B cell (primary cell): ENCODE measurements at regions not wholly inside any gene's neighbourhood (a gene's known extent, or its start where the extent isn't known, plus 50 kb on each side); places are given as distances from the start of the nearest gene placed in this dataset.

Source experiments
- ATAC-seq: fragments of 200-7000 bp; cut with Tn5 transposase; one replicate; pipeline ENCODE4 v1.10.0; 2021; ENCODE audit warnings: low read depth, mild to moderate bottlenecking, moderate number of reproducible peaks, moderate library complexity
- CTCF ChIA-PET: fragments of 350-600 bp; sonication (Branson Sonifier 250); formaldehyde crosslinking; loops from one replicate; lab custom pipeline; 2021; ENCODE audit warnings: antibody characterized with exemption, inconsistent platforms; lab: Charles Lee
- POLR2A ChIA-PET: fragments of 350-600 bp; sonication (Branson Sonifier 250); formaldehyde crosslinking; loops from one replicate; lab custom pipeline; 2021; ENCODE audit warnings: antibody characterized with exemption; lab: Charles Lee
- DNase-seq: peaks from one replicate; pipeline ENCODE4 v3.0.0; 2013
- H2AFZ ChIP-seq: 2 replicates; pipeline ENCODE4 v1.6.1; 2012; ENCODE audit warnings: mild to moderate bottlenecking, low read depth, low read length; ENCODE audit not compliant: insufficient read depth, poor library complexity, severe bottlenecking
- H3K27ac ChIP-seq, 2 donors: 1 replicate in 1 of 2; 2 replicates in 1 of 2; pipeline ENCODE4 v1.5.1; 2012 to 2013; ENCODE audit warnings: low read length in 2 of 2, mild to moderate bottlenecking in 2 of 2, moderate library complexity in 1 of 2
- H3K27me3 ChIP-seq, 4 experiments: fragments of 200-600 bp in 1 of 4; sonication (generic) in 1 of 4; replicated peaks in 1 of 4; 1 replicate in 2 of 4; 2 replicates in 2 of 4; pipeline versions ENCODE4 v1.6.1 to v1.7.0; 2013 to 2016; ENCODE audit warnings: low read length in 3 of 4, mild to moderate bottlenecking in 2 of 4, mixed read lengths in 1 of 4, moderate library complexity in 1 of 4; ENCODE audit not compliant: insufficient read depth in 4 of 4, control insufficient read depth in 3 of 4; ENCODE audit errors: control extremely low read depth in 1 of 4
- H3K36me3 ChIP-seq, 2 experiments: replicated peaks in 1 of 2; 1 replicate in 1 of 2; 2 replicates in 1 of 2; pipeline versions ENCODE4 v1.6.1 to v1.7.1; 2013; ENCODE audit warnings: low read length in 1 of 2; ENCODE audit not compliant: insufficient read depth in 2 of 2, control insufficient read depth in 1 of 2; ENCODE audit errors: control extremely low read depth in 1 of 2, extremely low read depth in 1 of 2
- H3K4me1 ChIP-seq, 2 donors: fragments of 200-600 bp in 1 of 2; sonication (generic) in 1 of 2; 1 replicate in 1 of 2; 2 replicates in 1 of 2; pipeline versions ENCODE4 v1.5.1 to v1.6.1; 2013 to 2017; ENCODE audit warnings: low read length in 2 of 2; ENCODE audit not compliant: control insufficient read depth in 2 of 2, insufficient read depth in 2 of 2
- H3K4me2 ChIP-seq: replicated peaks from 2 replicates; pipeline ENCODE3; 2012; ENCODE audit warnings: mild to moderate bottlenecking, low read depth, low read length; ENCODE audit not compliant: poor library complexity, severe bottlenecking
- H3K4me3 ChIP-seq, 5 experiments: fragments of 200-600 bp in 1 of 5; sonication (generic) in 1 of 5; 1 replicate in 3 of 5; 2 replicates in 2 of 5; pipeline versions ENCODE4 v1.5.1 to v1.7.0; 2011 to 2016; ENCODE audit warnings: low read length in 4 of 5, mild to moderate bottlenecking in 4 of 5, low read depth in 2 of 5, control low read depth in 1 of 5, moderate library complexity in 1 of 5; ENCODE audit not compliant: insufficient read depth in 1 of 5; ENCODE audit errors: control extremely low read depth in 1 of 5, extremely low read depth in 1 of 5
- H3K79me2 ChIP-seq: fragments of 200-600 bp; sonication (generic); one replicate; pipeline ENCODE4 v1.6.0; 2016; ENCODE audit warnings: low read length; ENCODE audit not compliant: control insufficient read depth, insufficient read depth
- H3K9ac ChIP-seq: fragments of 200-600 bp; sonication (generic); 2 replicates; pipeline ENCODE4 v1.6.1; 2017; ENCODE audit warnings: mild to moderate bottlenecking, low read length, moderate library complexity
- H3K9me3 ChIP-seq, 3 donors: one replicate each; pipeline versions ENCODE4 v1.6.1 to v1.7.1; 2013; ENCODE audit warnings: low read length in 2 of 3; ENCODE audit not compliant: control insufficient read depth in 2 of 3, insufficient read depth in 1 of 3; ENCODE audit errors: control extremely low read depth in 1 of 3
- H4K20me1 ChIP-seq: 2 replicates; pipeline ENCODE4 v1.6.0; 2012; ENCODE audit warnings: mild to moderate bottlenecking, low read length; ENCODE audit not compliant: insufficient read depth, control insufficient read depth, poor library complexity, severe bottlenecking
- H3K27ac Mint-ChIP-seq: one replicate; pipeline ENCODE4 v1.8.0; 2021; ENCODE audit warnings: mixed read lengths
- H3K27me3 Mint-ChIP-seq: one replicate; pipeline ENCODE4 v1.8.0; 2021; ENCODE audit warnings: mixed read lengths
- H3K4me1 Mint-ChIP-seq: one replicate; pipeline ENCODE4 v1.8.0; 2021; ENCODE audit warnings: mixed read lengths
- H3K4me3 Mint-ChIP-seq: one replicate; pipeline ENCODE4 v1.8.0; 2021; ENCODE audit warnings: mixed read lengths
- H3K9me3 Mint-ChIP-seq: one replicate; pipeline ENCODE4 v1.8.0; 2022; ENCODE audit warnings: mixed read lengths; ENCODE audit not compliant: insufficient read depth
- CTCF ChIP-seq: fragments of 200-600 bp; IDR thresholded peaks from one replicate; pipeline ENCODE4 v1.8.0; 2022; ENCODE audit warnings: antibody characterized with exemption, mild to moderate bottlenecking
- EZH2 ChIP-seq: IDR thresholded peaks from 2 replicates; pipeline ENCODE4 v1.6.1; 2012; ENCODE audit warnings: borderline replicate concordance, low read depth, mild to moderate bottlenecking, moderate library complexity, low read length; ENCODE audit not compliant: insufficient read depth, poor library complexity, severe bottlenecking
- WGBS: methylation state at CpG from one replicate; pipeline ENCODE4 v1.1.5; 2013; ENCODE audit warnings: missing lambda C conversion rate; ENCODE audit not compliant: insufficient coverage; 5-methylcytosine and 5-hydroxymethylcytosine counted together
- intact Hi-C: fragments of 100-400 bp; cut with micrococcal nuclease; formaldehyde crosslinking; loops from one replicate; pipeline ENCODE4 v1.10.0; 2022

GRCh38 chr6:147841547-147842148, 333.2 kb downstream of the SAMD5 start:
- no peaks in the 10 kb centered on the region for H4K20me1 ChIP-seq
- no peaks in the 10 kb centered on the region for H3K27me3 ChIP-seq
- H3K27ac ChIP-seq: no peak overlapping the region
- DNase-seq (no peak), ATAC-seq (no peak)
- H3K4me3 Mint-ChIP-seq: no peak overlapping the region
- H3K79me2 ChIP-seq: no peaks in the 10 kb centered on the region
- TF ChIP-seq EZH2 (no peak), CTCF (no peak)
- no peak overlapping the region for H3K9ac ChIP-seq
- no peaks in the 10 kb centered on the region for H3K36me3 ChIP-seq
- CTCF ChIA-PET: no interaction called here
- intact Hi-C loops: no loop called here
- no peaks in the 10 kb centered on the region for H3K4me1 ChIP-seq
- peaks cover 3% of the 10 kb centered on the region for H3K9me3 Mint-ChIP-seq
- no peak overlapping the region for H3K4me2 ChIP-seq
- H3K4me3 ChIP-seq: no peak overlapping the region
- no peaks in the 10 kb centered on the region for H3K9me3 ChIP-seq
- 0% methylated on average over 1 of the region's 1 CpG for WGBS
- POLR2A ChIA-PET: no interaction called here
- H3K27me3 Mint-ChIP-seq: no peaks in the 10 kb centered on the region
- H3K27ac Mint-ChIP-seq: no peak overlapping the region
- H3K4me1 Mint-ChIP-seq: no peaks in the 10 kb centered on the region
- H2AFZ ChIP-seq: no peak overlapping the region

- no peaks in the 10 kb centered on the region for H3K27me3 Mint-ChIP-seq
- Histone ChIP-seq H3K4me2 (no peak overlapping the region), H3K4me3 (no peak overlapping the region), H3K9ac (no peak overlapping the region), H3K4me1 (no peaks in the 10 kb centered on the region), H3K27me3 (no peaks in the 10 kb centered on the region), H3K79me2 (no peaks in the 10 kb centered on the region), H3K27ac (no peak overlapping the region), H3K36me3 (no peaks in the 10 kb centered on the region), H2AFZ (no peak overlapping the region), H3K9me3 (no peaks in the 10 kb centered on the region), H4K20me1 (no peaks in the 10 kb centered on the region)
- ATAC-seq (no peak), DNase-seq (no peak)
- no peak for TF ChIP-seq EZH2
- TF ChIP-seq CTCF: no peak
- H3K4me3 Mint-ChIP-seq: no peak overlapping the region
- intact Hi-C loops: no loop called here
- 77% methylated on average over 3 of the region's 10 CpGs for WGBS
- POLR2A ChIA-PET: no interaction called here
- H3K9me3 Mint-ChIP-seq: peaks cover 3% of the 10 kb centered on the region
- CTCF ChIA-PET: no interaction called here
- no peaks in the 10 kb centered on the region for H3K4me1 Mint-ChIP-seq
- no peak overlapping the region for H3K27ac Mint-ChIP-seq
Observed at GRCh38 chr6:147849401-147850330, 341.2 kb downstream of the SAMD5 start.
